Retinal pigment epithelial cell (primary cell): ENCODE measurements at regions not wholly inside any gene's neighbourhood (a gene's known extent, or its start where the extent isn't known, plus 50 kb on each side); places are given as distances from the start of the nearest gene placed in this dataset.
"Not testable (repeated sequence)": the region's sequence is repeated elsewhere in the genome, so short reads cannot be mapped to it uniquely, and the experiment has no call there.

Experiments used
- DNase-seq: peaks from one replicate; pipeline ENCODE4 v3.0.0-alpha.2; 2010; ENCODE audit warnings: low read depth
- H3K4me3 ChIP-seq: 2 replicates; pipeline ENCODE4 v1.5.1; 2011; ENCODE audit warnings: mild to moderate bottlenecking, low read length, control low read depth, moderate library complexity
- TF ChIP-seq, protein P1 (sequence below): conservative IDR thresholded peaks from 2 replicates; pipeline ENCODE4 v1.5.1; 2011; ENCODE audit warnings: low read depth, low read length, control low read depth, inconsistent platforms

DNA sequence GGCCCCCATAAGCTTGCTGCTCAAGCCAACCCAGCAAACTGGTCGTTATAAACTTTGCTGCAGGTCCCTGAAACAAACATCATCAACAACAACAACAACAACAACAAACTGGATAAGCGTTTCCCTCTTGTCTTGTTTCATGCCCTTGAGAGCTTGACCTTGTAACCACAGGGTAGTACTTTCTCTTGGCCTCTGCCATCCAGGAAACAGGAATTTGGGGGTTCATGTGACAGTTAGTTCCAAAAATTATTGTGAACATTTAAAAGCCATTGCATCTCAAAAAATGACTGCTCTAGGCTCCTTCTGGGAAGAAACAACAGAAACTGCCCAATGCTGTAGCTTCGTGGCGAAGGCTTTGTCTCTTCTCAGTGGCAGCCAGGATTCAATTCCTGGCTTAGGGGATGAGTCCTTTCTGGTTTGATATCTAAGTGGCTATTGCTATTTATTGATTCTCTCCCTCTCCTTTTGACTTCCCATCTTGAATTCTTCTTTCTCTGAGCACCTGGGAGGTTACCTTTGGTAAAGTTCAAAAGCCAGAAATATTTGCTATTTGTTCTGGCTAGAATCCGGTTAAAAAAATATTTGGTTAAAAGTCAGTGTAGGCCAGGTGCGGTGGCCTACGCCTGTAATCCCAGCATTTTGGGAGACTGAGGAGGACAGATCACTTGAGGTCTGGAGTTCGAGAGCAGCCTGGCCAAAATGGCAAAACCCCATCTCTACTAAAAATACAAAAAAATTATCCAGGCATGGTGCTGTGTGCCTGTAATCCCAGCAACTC lies 52.0 kb upstream of the CPM start:
- TF ChIP-seq, protein P1, sequence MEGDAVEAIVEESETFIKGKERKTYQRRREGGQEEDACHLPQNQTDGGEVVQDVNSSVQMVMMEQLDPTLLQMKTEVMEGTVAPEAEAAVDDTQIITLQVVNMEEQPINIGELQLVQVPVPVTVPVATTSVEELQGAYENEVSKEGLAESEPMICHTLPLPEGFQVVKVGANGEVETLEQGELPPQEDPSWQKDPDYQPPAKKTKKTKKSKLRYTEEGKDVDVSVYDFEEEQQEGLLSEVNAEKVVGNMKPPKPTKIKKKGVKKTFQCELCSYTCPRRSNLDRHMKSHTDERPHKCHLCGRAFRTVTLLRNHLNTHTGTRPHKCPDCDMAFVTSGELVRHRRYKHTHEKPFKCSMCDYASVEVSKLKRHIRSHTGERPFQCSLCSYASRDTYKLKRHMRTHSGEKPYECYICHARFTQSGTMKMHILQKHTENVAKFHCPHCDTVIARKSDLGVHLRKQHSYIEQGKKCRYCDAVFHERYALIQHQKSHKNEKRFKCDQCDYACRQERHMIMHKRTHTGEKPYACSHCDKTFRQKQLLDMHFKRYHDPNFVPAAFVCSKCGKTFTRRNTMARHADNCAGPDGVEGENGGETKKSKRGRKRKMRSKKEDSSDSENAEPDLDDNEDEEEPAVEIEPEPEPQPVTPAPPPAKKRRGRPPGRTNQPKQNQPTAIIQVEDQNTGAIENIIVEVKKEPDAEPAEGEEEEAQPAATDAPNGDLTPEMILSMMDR, result no peak
- DNase-seq, result no peak
- H3K4me3 ChIP-seq, result no peak overlapping the region

DNA sequence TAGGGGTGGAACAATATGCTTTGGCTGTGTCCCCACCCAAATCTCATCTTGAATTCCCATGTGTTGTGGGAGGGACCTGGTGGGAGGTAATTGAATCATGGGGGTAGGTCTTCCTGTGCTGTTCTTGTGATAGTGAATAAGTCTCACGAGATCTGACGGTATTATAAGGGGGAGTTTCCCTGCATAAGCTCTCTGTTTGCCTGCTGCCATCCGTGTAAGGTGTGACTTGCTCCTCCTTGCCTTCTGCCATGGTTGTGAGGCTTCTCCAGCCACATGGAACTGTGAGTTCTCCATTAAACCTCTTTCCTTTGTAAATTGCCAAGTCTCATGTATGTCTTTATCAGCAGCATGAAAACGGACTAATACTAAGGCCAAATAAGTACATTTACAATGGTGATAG lies 64.6 kb upstream of the CPM start:
- not testable (repeated sequence) for DNase-seq, H3K4me3 ChIP-seq

DNA sequence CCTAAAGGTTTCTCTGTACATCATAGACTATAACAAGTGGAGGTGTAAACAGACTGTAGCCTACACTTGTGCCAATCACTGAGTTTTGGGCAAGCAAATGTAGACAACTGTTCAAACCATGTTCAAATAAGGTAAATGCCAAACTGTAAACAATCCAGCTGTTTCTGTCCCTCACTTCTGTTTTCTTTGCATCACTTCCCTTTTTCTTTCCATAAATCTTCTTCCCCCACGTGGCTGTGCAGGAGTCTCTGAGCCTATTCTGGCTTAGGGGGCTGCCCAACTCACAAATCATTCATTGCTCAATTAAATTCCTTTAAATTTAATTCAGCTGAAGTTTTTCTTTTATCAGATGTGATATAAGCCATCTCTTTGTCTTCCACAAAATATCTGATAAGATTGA lies 65.1 kb upstream of the CPM start:
- H3K4me3 ChIP-seq, result no peak overlapping the region
- TF ChIP-seq, protein P1, result no peak
- DNase-seq, result no peak

DNA sequence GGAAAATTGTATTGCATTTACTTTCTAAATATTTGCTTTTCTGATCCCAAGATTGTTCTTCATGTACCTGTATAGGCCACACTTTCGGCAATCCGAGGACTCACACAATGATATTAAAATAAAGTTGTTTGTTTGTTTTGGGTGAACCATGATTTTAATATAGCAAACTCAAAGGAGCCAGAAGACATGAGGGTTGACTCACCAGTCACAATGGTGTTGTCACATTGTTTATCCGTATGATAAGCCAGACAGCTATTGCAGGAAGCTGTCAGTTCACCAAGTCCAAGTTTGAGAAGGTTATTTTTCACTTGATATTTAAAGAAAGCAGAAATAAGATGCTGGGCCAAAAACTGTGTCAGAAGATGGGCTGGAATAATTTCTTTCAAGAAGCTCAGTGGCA lies 67.1 kb upstream of the CPM start:
- DNase-seq, result no peak
- TF ChIP-seq, protein P1, result no peak
- no peak overlapping the region for H3K4me3 ChIP-seq

DNA sequence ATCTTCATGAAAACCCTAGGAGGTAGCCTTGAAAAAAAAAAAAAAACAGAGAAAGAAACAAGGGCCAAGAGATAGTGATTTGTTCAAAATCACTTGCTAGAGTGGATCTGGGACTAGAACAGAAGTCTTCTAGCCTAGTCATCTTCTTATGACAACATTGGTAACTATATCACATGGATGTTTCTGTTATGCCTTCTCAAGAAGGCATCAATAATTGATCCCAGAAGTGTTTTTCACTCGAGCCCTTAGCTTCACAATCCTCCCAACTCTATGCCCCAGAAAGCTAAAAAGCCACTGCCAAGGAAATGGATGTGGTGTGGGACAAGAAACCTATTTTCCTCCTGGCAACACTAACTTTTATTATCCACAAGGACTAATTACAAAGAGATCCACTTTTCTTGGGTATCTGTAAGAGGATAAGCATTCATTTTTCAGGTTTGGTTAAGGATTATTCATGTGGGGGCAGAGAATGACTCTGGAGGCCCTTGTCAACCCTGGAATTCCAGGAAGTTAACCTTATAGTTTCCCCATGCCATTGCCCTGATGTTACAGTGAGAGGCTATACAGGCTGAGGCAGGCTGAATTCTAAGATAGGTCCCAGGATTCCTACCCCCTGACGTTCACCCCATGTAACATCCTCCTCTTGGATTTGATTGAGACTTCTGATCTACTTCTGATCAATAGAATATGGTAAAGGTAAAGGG lies 67.7 kb upstream of the CPM start:
- no peak for DNase-seq
- no peak overlapping the region for H3K4me3 ChIP-seq
- TF ChIP-seq, protein P1, result no peak

DNA sequence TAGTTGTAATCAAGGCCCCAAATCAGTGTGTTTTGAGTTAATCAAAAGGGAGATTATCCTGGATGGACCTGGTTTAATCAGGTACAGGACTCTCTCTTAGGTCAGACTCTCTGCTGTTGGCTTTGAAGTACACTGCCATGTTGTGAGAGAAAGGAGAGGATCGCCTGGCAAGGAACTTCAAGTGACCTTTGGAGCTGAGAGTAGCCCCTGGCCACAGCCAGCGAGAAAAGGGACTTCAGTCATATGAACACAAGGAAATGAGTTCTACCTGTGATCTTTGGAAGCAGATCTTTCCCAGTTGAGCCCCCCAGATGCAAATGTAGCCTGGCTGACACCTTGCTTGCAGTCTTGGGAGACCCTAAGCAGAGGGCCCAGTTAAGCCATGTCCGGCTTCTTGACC lies 68.3 kb upstream of the CPM start:
- no peak overlapping the region for H3K4me3 ChIP-seq
- no peak for DNase-seq
- TF ChIP-seq, protein P1, result no peak

DNA sequence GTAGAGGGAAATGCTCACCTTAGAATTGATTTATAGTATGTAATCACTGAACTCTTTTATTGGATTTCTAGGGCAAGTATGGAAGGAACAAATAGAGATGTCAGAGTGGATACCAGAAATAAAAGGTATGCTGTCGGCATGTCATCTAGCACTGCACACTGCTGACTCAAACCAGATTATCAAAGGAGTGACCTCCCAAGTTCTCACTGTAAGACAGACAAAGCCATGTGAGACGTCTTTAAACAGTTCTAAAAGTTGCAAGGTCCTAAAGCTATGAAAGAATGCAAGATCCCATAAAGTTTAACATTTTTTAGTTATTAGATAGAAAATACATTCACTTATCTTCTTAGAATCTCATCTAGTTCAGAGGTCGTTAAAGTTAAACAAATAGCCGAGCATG lies 70.0 kb upstream of the CPM start:
- TF ChIP-seq, protein P1, result no peak
- no peak overlapping the region for H3K4me3 ChIP-seq
- no peak for DNase-seq
